EL (cell line): ENCODE measurements at regions not wholly inside any gene's neighbourhood (a gene's known extent, or its start where the extent isn't known, plus 50 kb on each side); places are given as distances from the start of the nearest gene placed in this dataset.
"Not testable (repeated sequence)": the region's sequence is repeated elsewhere in the genome, so short reads cannot be mapped to it uniquely, and the experiment has no call there.

ENCODE experiments used
- DNase-seq: peaks from one replicate; pipeline ENCODE4 v3.0.0-alpha.2; 2016

- DNase-seq: no peak
These were observed 617.5 kb upstream of the GRIN3A start for GRCh38 chr9:102355982-102356381.

GRCh38 chr9:102354041-102354440, 615.6 kb upstream of the GRIN3A start:
- DNase-seq: no peak

- not testable (repeated sequence) for DNase-seq
These were observed 599.0 kb upstream of the GRIN3A start for GRCh38 chr9:102337471-102337870.

GRCh38 chr9:102309379-102309778, 570.9 kb upstream of the GRIN3A start:
- DNase-seq: no peak

- no peak for DNase-seq
These were observed 556.7 kb upstream of the GRIN3A start for GRCh38 chr9:102295188-102295587.

- no peak for DNase-seq
These were observed 535.5 kb upstream of the GRIN3A start for GRCh38 chr9:102273952-102274351.

- DNase-seq: no peak
These were observed 514.7 kb upstream of the GRIN3A start for GRCh38 chr9:102253099-102253498.

- DNase-seq: no peak
These were observed 506.5 kb upstream of the GRIN3A start for GRCh38 chr9:102244916-102245315.

- no peak for DNase-seq
These were observed 499.1 kb upstream of the GRIN3A start for GRCh38 chr9:102237520-102237919.

- DNase-seq: no peak
These were observed 498.6 kb upstream of the GRIN3A start for GRCh38 chr9:102237094-102237493.

- not testable (repeated sequence) for DNase-seq
These were observed 489.0 kb upstream of the GRIN3A start for GRCh38 chr9:102227416-102227815.

GRCh38 chr9:102225841-102226441, 487.5 kb upstream of the GRIN3A start:
- DNase-seq: no peak

- DNase-seq: not testable (repeated sequence)
These were observed 485.1 kb upstream of the GRIN3A start for GRCh38 chr9:102223320-102224136.

- no peak for DNase-seq
These were observed 470.7 kb upstream of the GRIN3A start for GRCh38 chr9:102209176-102209575.

GRCh38 chr9:102206432-102206831, 468.0 kb upstream of the GRIN3A start:
- no peak for DNase-seq

GRCh38 chr9:102205251-102205650, 466.8 kb upstream of the GRIN3A start:
- DNase-seq: no peak

- DNase-seq: no peak
These were observed 463.7 kb upstream of the GRIN3A start for GRCh38 chr9:102202126-102202525.

GRCh38 chr9:102185962-102186361, 447.5 kb upstream of the GRIN3A start:
- no peak for DNase-seq

- no peak for DNase-seq
These were observed 446.9 kb upstream of the GRIN3A start for GRCh38 chr9:102185371-102185770.

GRCh38 chr9:102178811-102179210, 440.4 kb upstream of the GRIN3A start:
- DNase-seq: no peak

GRCh38 chr9:102174202-102174601, 435.8 kb upstream of the GRIN3A start:
- DNase-seq: not testable (repeated sequence)

- no peak for DNase-seq
These were observed 425.8 kb upstream of the GRIN3A start for GRCh38 chr9:102164247-102164646.

GRCh38 chr9:102153081-102153480, 414.6 kb upstream of the GRIN3A start:
- not testable (repeated sequence) for DNase-seq

- DNase-seq: no peak
These were observed 397.3 kb upstream of the GRIN3A start for GRCh38 chr9:102135768-102136167.

- DNase-seq: no peak
These were observed 386.0 kb upstream of the GRIN3A start for GRCh38 chr9:102124465-102124864.
